Spleen (tissue), 7 donors: ENCODE measurements at regions not wholly inside any gene's neighbourhood (a gene's known extent, or its start where the extent isn't known, plus 50 kb on each side); places are given as distances from the start of the nearest gene placed in this dataset.

Source experiments
- CTCF ChIP-seq, 11 experiments: fragments of 200-600 bp in 7 of 11; fragments of 450-650 bp in 4 of 11; sonication (generic) in 4 of 11; IDR thresholded peaks in 8 of 11; conservative IDR thresholded peaks in 3 of 11; 1 replicate in 7 of 11; 2 replicates in 4 of 11; pipeline versions ENCODE4 v1.4.0 to v1.8.0; 2016 to 2021; ENCODE audit warnings: antibody characterized with exemption in 11 of 11, inconsistent platforms in 4 of 11, mild to moderate bottlenecking in 1 of 11
- POLR2A ChIP-seq, 3 donors: fragments of 450-650 bp; IDR thresholded peaks; one replicate each; pipeline ENCODE4 v1.5.1; 2017; ENCODE audit warnings: antibody characterized with exemption in 3 of 3, mild to moderate bottlenecking in 1 of 3
- POLR2AphosphoS5 ChIP-seq, 3 donors: sonication (generic); formaldehyde crosslinking; IDR thresholded peaks; one replicate each; pipeline ENCODE4 v1.5.1; 2017; ENCODE audit warnings: antibody characterized with exemption in 3 of 3
- donor health status: DM: no; HTN: no; CAD: no; lungs with moderate emphysema.
- donor health status: DM: no; HTN: no; CAD: no.
- donor health status: DM: no; HTN: no; CAD: no.

- no peak for TF ChIP-seq POLR2AphosphoS5 (IDR thresholded peaks at IDR 0.05)
- TF ChIP-seq CTCF (IDR thresholded peaks at IDR 0.05 in 8 of 11, conservative IDR thresholded peaks at IDR 0.05 in 3 of 11), result no peak
- no peak for TF ChIP-seq POLR2A (IDR thresholded peaks at IDR 0.05)
Measured at GRCh38 chr6:14210077-14210476, 92.5 kb downstream of the CD83 start.
